ENCODE measurements at regions not wholly inside any gene's neighbourhood (a gene's known extent, or its start where the extent isn't known, plus 50 kb on each side); places are given as distances from the start of the nearest gene placed in this dataset.

GRCh38 chr15:77821188-77821958 is 188.7 kb upstream of the LINGO1 start:
- no peak for DNase-seq (ENCODE audit: low read depth)
- peak; percentile 95 for TF ChIP-seq CTCF (conservative IDR thresholded peaks at IDR 0.05; ENCODE audit: low read depth, low read length)
- no peak overlapping the region for H3K4me3 ChIP-seq (ENCODE audit: low read length)

- peak; percentile 38 for TF ChIP-seq CTCF (conservative IDR thresholded peaks at IDR 0.05; ENCODE audit: low read depth, low read length)
- H3K4me3 ChIP-seq (ENCODE audit: low read length): no peak overlapping the region
- DNase-seq (ENCODE audit: low read depth): no peak
Observed at GRCh38 chr15:77819851-77820728, 187.4 kb upstream of the LINGO1 start.

GRCh38 chr15:77819048-77819850 is 186.5 kb upstream of the LINGO1 start:
- no peak for DNase-seq (ENCODE audit: low read depth)
- TF ChIP-seq CTCF (conservative IDR thresholded peaks at IDR 0.05; ENCODE audit: low read depth, low read length): no peak
- no peak overlapping the region for H3K4me3 ChIP-seq (ENCODE audit: low read length)

- H3K4me3 ChIP-seq (ENCODE audit: low read length): no peak overlapping the region
- TF ChIP-seq CTCF (conservative IDR thresholded peaks at IDR 0.05; ENCODE audit: low read depth, low read length): no peak
- DNase-seq (ENCODE audit: low read depth): no peak
Observed at GRCh38 chr15:77818484-77819047, 185.9 kb upstream of the LINGO1 start.

GRCh38 chr15:77817434-77817833 is 184.7 kb upstream of the LINGO1 start:
- no peak for TF ChIP-seq CTCF (conservative IDR thresholded peaks at IDR 0.05; ENCODE audit: low read depth, low read length)
- DNase-seq (ENCODE audit: low read depth): no peak
- H3K4me3 ChIP-seq (ENCODE audit: low read length): no peak overlapping the region

- TF ChIP-seq CTCF (conservative IDR thresholded peaks at IDR 0.05; ENCODE audit: low read depth, low read length): no peak
- DNase-seq (ENCODE audit: low read depth): no peak
- H3K4me3 ChIP-seq (ENCODE audit: low read length): no peak overlapping the region
Observed at GRCh38 chr15:77816983-77817382, 184.3 kb upstream of the LINGO1 start.

Measured in retinal pigment epithelial cell (primary cell).